ENCODE measurements at regions not wholly inside any gene's neighbourhood (a gene's known extent, or its start where the extent isn't known, plus 50 kb on each side); places are given as distances from the start of the nearest gene placed in this dataset.

GRCh38 chr7:15829691-15830090, 143.2 kb upstream of the MEOX2 start:
- TF ChIP-seq CTCF (conservative IDR thresholded peaks at IDR 0.05 in 1 of 2, IDR thresholded peaks at IDR 0.05 in 1 of 2; ENCODE audit: low read depth in 1 of 2, low read length in 2 of 2) (no peak), EZH2 (IDR thresholded peaks at IDR 0.05; ENCODE audit: low read length, missing control alignments) (no peak)
